IPS-15b (cell line): ENCODE measurements at regions not wholly inside any gene's neighbourhood (a gene's known extent, or its start where the extent isn't known, plus 50 kb on each side); places are given as distances from the start of the nearest gene placed in this dataset.

Experiments
- H3K27me3 ChIP-seq: one replicate; pipeline ENCODE4 v1.6.1; 2013; ENCODE audit warnings: low read length; ENCODE audit not compliant: control insufficient read depth, insufficient read depth
- H3K36me3 ChIP-seq: one replicate; pipeline ENCODE4 v1.6.1; 2013; ENCODE audit warnings: low read length; ENCODE audit not compliant: control insufficient read depth, insufficient read depth
- H3K4me1 ChIP-seq: one replicate; pipeline ENCODE4 v1.6.1; 2013; ENCODE audit warnings: mild to moderate bottlenecking, low read length; ENCODE audit not compliant: control insufficient read depth, insufficient read depth
- H3K4me3 ChIP-seq: one replicate; pipeline ENCODE4 v1.5.1; 2013; ENCODE audit warnings: low read depth, low read length
- H3K9ac ChIP-seq: one replicate; pipeline ENCODE4 v1.6.1; 2013; ENCODE audit warnings: low read depth, mild to moderate bottlenecking, low read length
- H3K9me3 ChIP-seq: one replicate; pipeline ENCODE4 v1.6.1; 2013; ENCODE audit warnings: mild to moderate bottlenecking, low read length; ENCODE audit not compliant: control insufficient read depth, insufficient read depth

- Histone ChIP-seq H3K36me3 (no peaks in the 10 kb centered on the region), H3K27me3 (no peaks in the 10 kb centered on the region), H3K9me3 (no peaks in the 10 kb centered on the region), H3K9ac (no peak overlapping the region), H3K4me3 (no peak overlapping the region), H3K4me1 (no peaks in the 10 kb centered on the region)
These were observed 128.7 kb downstream of the RIN2 start for GRCh38 chr20:19886661-19887288.

GRCh38 chr20:19887556-19888268 lies 129.4 kb upstream of the NAA20 start:
- Histone ChIP-seq H3K9ac (no peak overlapping the region), H3K27me3 (no peaks in the 10 kb centered on the region), H3K9me3 (no peaks in the 10 kb centered on the region), H3K4me1 (no peaks in the 10 kb centered on the region), H3K36me3 (no peaks in the 10 kb centered on the region), H3K4me3 (no peak overlapping the region)

DNA sequence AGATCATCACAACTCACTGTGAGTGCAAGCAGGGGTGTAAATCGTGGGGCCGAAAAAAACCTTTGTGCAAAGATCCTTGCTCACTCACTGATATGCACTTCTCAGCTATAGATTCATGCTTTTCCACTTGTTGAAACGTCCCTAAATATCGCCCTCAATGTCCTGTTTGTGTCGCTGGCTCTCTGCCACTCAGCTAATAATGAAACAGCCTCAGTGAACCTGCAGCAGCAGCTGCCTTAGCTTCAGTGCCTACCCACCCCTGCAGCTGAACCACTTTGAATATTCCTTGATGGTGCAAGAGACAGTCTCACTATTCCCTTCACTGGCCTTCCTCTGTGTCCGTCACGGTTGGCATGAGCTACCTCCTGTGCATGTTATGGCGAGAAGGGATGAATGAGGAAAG lies 128.9 kb upstream of the NAA20 start:
- Histone ChIP-seq H3K9ac (no peak overlapping the region), H3K36me3 (no peaks in the 10 kb centered on the region), H3K27me3 (no peaks in the 10 kb centered on the region), H3K4me3 (no peak overlapping the region), H3K9me3 (no peaks in the 10 kb centered on the region), H3K4me1 (no peaks in the 10 kb centered on the region)

- no peak overlapping the region for H3K9ac ChIP-seq
- no peaks in the 10 kb centered on the region for H3K4me1 ChIP-seq
- no peaks in the 10 kb centered on the region for H3K36me3 ChIP-seq
- no peak overlapping the region for H3K4me3 ChIP-seq
- H3K9me3 ChIP-seq: no peaks in the 10 kb centered on the region
- no peaks in the 10 kb centered on the region for H3K27me3 ChIP-seq
These were observed 127.9 kb upstream of the NAA20 start for GRCh38 chr20:19889011-19889953.

- no peaks in the 10 kb centered on the region for H3K9me3 ChIP-seq
- no peak overlapping the region for H3K4me3 ChIP-seq
- H3K27me3 ChIP-seq: no peaks in the 10 kb centered on the region
- H3K36me3 ChIP-seq: no peaks in the 10 kb centered on the region
- no peak overlapping the region for H3K9ac ChIP-seq
- H3K4me1 ChIP-seq: no peaks in the 10 kb centered on the region
These were observed 126.6 kb upstream of the NAA20 start for GRCh38 chr20:19890445-19891051.

DNA sequence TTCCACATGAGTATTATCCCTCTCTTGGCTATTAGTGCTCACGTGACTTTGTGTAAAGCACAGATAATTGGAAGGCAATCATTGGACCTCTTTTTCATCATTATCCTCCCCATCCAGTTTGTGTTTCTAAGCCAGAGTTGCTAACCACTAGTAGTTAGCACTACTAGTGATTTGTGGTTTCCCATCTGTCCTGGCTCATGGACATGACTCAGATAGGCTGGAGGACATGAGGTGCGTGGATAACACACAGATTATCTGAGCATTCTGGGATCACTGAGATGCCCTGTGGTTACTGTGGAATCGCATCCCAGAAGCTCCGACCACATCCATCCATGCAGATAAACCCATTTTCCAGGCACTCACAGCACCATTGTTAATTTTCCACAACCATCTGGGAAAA lies 123.8 kb upstream of the NAA20 start:
- H3K27me3 ChIP-seq: no peaks in the 10 kb centered on the region
- H3K36me3 ChIP-seq: no peaks in the 10 kb centered on the region
- no peaks in the 10 kb centered on the region for H3K4me1 ChIP-seq
- H3K9ac ChIP-seq: no peak overlapping the region
- no peak overlapping the region for H3K4me3 ChIP-seq
- H3K9me3 ChIP-seq: no peaks in the 10 kb centered on the region

DNA sequence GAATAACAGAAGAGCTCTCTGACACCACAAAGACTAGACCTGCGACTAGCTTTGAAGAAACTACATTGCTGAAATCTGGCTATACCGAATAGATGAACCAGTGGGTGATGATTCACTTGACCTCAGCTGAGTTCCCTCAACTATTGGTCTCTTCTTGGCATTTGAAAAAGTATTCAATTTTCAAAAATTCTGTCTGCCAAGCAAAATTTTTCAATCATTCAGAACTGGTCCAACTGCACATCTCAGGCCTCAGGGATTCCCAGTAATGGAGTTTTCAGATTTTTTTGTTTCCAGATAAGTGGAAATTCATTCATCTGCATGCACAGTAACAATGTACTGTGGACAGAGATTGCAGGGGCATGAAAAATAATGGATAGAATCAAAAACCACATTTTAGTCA lies 121.4 kb upstream of the NAA20 start:
- Histone ChIP-seq H3K36me3 (no peaks in the 10 kb centered on the region), H3K27me3 (no peaks in the 10 kb centered on the region), H3K9me3 (no peaks in the 10 kb centered on the region), H3K4me3 (no peak overlapping the region), H3K4me1 (no peaks in the 10 kb centered on the region), H3K9ac (no peak overlapping the region)

DNA sequence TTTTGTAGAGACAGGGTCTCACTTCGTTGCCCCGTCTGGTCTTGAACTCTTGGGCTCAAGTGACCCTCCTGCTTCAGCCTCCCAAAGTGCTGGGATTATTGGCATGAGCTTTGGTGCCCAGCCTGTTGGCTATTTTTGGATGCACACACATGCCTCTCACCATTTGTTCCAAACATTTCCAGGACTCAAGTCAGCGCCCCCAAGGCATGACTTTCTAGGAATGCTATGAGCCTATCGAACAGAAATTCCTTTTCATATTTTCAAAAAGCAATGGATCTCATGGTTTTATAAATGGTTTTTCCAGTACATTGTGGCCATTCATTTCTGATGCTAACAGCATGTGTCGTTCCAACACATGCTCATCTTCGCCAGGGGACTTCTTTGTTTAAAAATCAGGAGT lies 119.3 kb upstream of the NAA20 start:
- H3K4me3 ChIP-seq: no peak overlapping the region
- H3K9ac ChIP-seq: no peak overlapping the region
- no peaks in the 10 kb centered on the region for H3K27me3 ChIP-seq
- H3K9me3 ChIP-seq: no peaks in the 10 kb centered on the region
- H3K4me1 ChIP-seq: no peaks in the 10 kb centered on the region
- no peaks in the 10 kb centered on the region for H3K36me3 ChIP-seq

- H3K4me3 ChIP-seq: no peak overlapping the region
- H3K36me3 ChIP-seq: no peaks in the 10 kb centered on the region
- no peaks in the 10 kb centered on the region for H3K4me1 ChIP-seq
- no peaks in the 10 kb centered on the region for H3K27me3 ChIP-seq
- no peaks in the 10 kb centered on the region for H3K9me3 ChIP-seq
- H3K9ac ChIP-seq: no peak overlapping the region
These were observed 115.9 kb upstream of the NAA20 start for GRCh38 chr20:19901226-19901625.

- Histone ChIP-seq H3K4me1 (no peaks in the 10 kb centered on the region), H3K4me3 (no peak overlapping the region), H3K9me3 (no peaks in the 10 kb centered on the region), H3K9ac (no peak overlapping the region), H3K36me3 (no peaks in the 10 kb centered on the region), H3K27me3 (no peaks in the 10 kb centered on the region)
These were observed 113.9 kb upstream of the NAA20 start for GRCh38 chr20:19903168-19903811.

DNA sequence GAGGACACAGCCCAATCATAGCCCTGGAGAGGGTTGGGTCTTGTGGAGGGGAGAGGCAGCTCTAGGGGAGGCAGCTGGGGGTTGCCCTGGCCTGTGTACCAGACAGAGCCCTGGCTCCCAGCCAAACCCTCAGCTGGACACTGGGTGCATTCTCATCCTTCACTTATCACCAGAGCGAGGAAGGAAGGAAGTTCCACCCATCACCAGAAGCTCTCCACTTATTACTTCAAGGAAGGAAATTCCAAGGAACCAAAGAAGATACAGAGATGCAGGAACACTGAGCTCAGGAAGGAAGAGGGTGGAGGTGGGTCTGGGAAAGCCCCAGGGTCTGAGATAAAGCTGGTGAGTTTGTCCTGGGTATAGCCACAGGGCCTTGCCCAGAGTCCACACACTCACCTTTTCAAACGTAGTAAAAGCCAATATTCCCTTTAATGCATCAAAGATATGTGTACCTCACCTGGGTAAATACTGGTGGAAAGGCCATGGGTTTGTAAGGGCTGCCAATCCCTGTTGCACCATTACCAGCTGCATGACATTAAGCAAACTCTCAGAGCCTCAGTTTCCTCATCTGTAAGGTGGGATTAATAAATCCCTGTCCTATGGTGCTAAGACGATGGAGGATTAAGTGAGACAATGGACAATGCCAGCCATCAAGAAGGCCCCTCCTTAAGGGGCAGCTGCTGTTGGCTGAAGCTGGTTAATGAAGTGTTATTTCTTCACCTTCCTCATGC lies 109.7 kb upstream of the NAA20 start:
- H3K9me3 ChIP-seq: no peaks in the 10 kb centered on the region
- no peaks in the 10 kb centered on the region for H3K4me1 ChIP-seq
- no peaks in the 10 kb centered on the region for H3K27me3 ChIP-seq
- H3K4me3 ChIP-seq: no peak overlapping the region
- no peaks in the 10 kb centered on the region for H3K36me3 ChIP-seq
- no peak overlapping the region for H3K9ac ChIP-seq
